GM18505 (cell line): ENCODE measurements at regions not wholly inside any gene's neighbourhood (a gene's known extent, or its start where the extent isn't known, plus 50 kb on each side); places are given as distances from the start of the nearest gene placed in this dataset.

ENCODE experiments used
- ATAC-seq: cut with Tn5 transposase; IDR thresholded peaks from one replicate; pipeline ENCODE4 v1.9.1; 2021; ENCODE audit not compliant: unreplicated experiment
- POLR2A ChIP-seq: IDR thresholded peaks from 4 replicates; pipeline ENCODE4 v1.6.1; 2011; ENCODE audit warnings: borderline replicate concordance; ENCODE audit not compliant: insufficient read depth, insufficient read length; ENCODE audit errors: extremely low read depth

GRCh38 chr6:2477666-2478065, 232.3 kb upstream of the GMDS start:
- TF ChIP-seq POLR2A = no peak
- no peak for ATAC-seq

GRCh38 chr6:2477250-2477649, 231.8 kb upstream of the GMDS start:
- TF ChIP-seq POLR2A = no peak
- ATAC-seq = no peak

- ATAC-seq = no peak
- TF ChIP-seq POLR2A = no peak
Measured at GRCh38 chr6:2476376-2476775, 231.0 kb upstream of the GMDS start.

GRCh38 chr6:2471472-2471871, 226.1 kb upstream of the GMDS start:
- no peak for TF ChIP-seq POLR2A
- no peak for ATAC-seq

GRCh38 chr6:2469428-2469827, 224.0 kb upstream of the GMDS start:
- no peak for ATAC-seq
- no peak for TF ChIP-seq POLR2A

- ATAC-seq = no peak
- no peak for TF ChIP-seq POLR2A
Measured at GRCh38 chr6:2468601-2468955, 223.2 kb upstream of the GMDS start.

GRCh38 chr6:2467929-2468600, 222.7 kb upstream of the GMDS start:
- ATAC-seq = no peak
- TF ChIP-seq POLR2A = no peak

- no peak for ATAC-seq
Measured at GRCh38 chr6:2465336-2465735, 219.9 kb upstream of the GMDS start.

GRCh38 chr6:2464641-2465040, 219.2 kb upstream of the GMDS start:
- no peak for ATAC-seq
- no peak for TF ChIP-seq POLR2A

More at GRCh38 chr6:2465336-2465735, 219.9 kb upstream of the GMDS start:
- TF ChIP-seq POLR2A = no peak

- ATAC-seq = no peak
- TF ChIP-seq POLR2A = no peak
Measured at GRCh38 chr6:2462831-2463230, 217.4 kb upstream of the GMDS start.

GRCh38 chr6:2460216-2460745, 214.9 kb upstream of the GMDS start:
- no peak for ATAC-seq
- no peak for TF ChIP-seq POLR2A

GRCh38 chr6:2454180-2454579, 208.8 kb upstream of the GMDS start:
- no peak for TF ChIP-seq POLR2A
- ATAC-seq = no peak

GRCh38 chr6:2450546-2450945, 205.1 kb upstream of the GMDS start:
- no peak for TF ChIP-seq POLR2A
- no peak for ATAC-seq

- no peak for TF ChIP-seq POLR2A
- ATAC-seq = no peak
Measured at GRCh38 chr6:2449572-2449940, 204.2 kb upstream of the GMDS start.
